ENCODE measurements at regions not wholly inside any gene's neighbourhood (a gene's known extent, or its start where the extent isn't known, plus 50 kb on each side); places are given as distances from the start of the nearest gene placed in this dataset.

- H3K23ac ChIP-seq (ENCODE audit: insufficient read length, low read depth, low read length) = no peak overlapping the region
- H2AFZ ChIP-seq (ENCODE audit: low read length) = no peak overlapping the region
- no peaks in the 10 kb centered on the region; a peak in 1 of 4 replicates for H3K4me1 Mint-ChIP-seq
- no peak overlapping the region for H2BK5ac ChIP-seq (ENCODE audit: insufficient read length, low read length)
- no peaks in the 10 kb centered on the region; a peak in 1 of 7 replicates for H3K36me3 Mint-ChIP-seq (ENCODE audit: insufficient read depth in 1 of 3, low read depth in 3 of 3)
- no peaks in the 10 kb centered on the region for H3K23me2 ChIP-seq (ENCODE audit: insufficient read length, low read depth, low read length, poor library complexity, severe bottlenecking)
- no peak for TF ChIP-seq CTCF (conservative IDR thresholded peaks at IDR 0.05)
- H3K27ac ChIP-seq (ENCODE audit: insufficient read length, low read depth, low read length) = no peak overlapping the region
- no peak overlapping the region for H2BK120ac ChIP-seq (ENCODE audit: low read depth, low read length, poor library complexity, severe bottlenecking)
- no peak overlapping the region for H2BK20ac ChIP-seq (ENCODE audit: low read depth, low read length, poor library complexity, severe bottlenecking)
- H3K9me3 ChIP-seq (ENCODE audit: control insufficient read depth, low read depth, low read length) = no peaks in the 10 kb centered on the region
- DNase-seq = no peak
- H3T11ph ChIP-seq (ENCODE audit: low read length) = no peak overlapping the region
- H3K4me3 Mint-ChIP-seq = no peak overlapping the region
- no peaks in the 10 kb centered on the region for H4K20me1 ChIP-seq (ENCODE audit: control insufficient read depth, insufficient read depth, insufficient read length)
- H2BK15ac ChIP-seq (ENCODE audit: low read depth, low read length) = no peak overlapping the region
- H3K27ac Mint-ChIP-seq = no peak overlapping the region
- H4K5ac ChIP-seq (ENCODE audit: insufficient read length, low read depth, low read length) = no peak overlapping the region
- no peak overlapping the region for H2AK5ac ChIP-seq (ENCODE audit: insufficient read length, low read length)
- WGBS (ENCODE audit: extremely low coverage, insufficient read length, low lambda C conversion rate) = no CpG with 5 or more reads among the region's 2 CpGs
- H3K9me3 Mint-ChIP-seq = no peaks in the 10 kb centered on the region; a peak in 1 of 5 replicates
- no peak overlapping the region for H3K4ac ChIP-seq (ENCODE audit: low read depth, low read length)
- H3K18ac ChIP-seq (ENCODE audit: insufficient read length, low read depth, low read length) = no peak overlapping the region
- H4K91ac ChIP-seq (ENCODE audit: insufficient read length, low read depth, low read length) = no peak overlapping the region
- H3K27me3 ChIP-seq (ENCODE audit: insufficient read depth, low read length) = no peaks in the 10 kb centered on the region
- no peak overlapping the region for H3K14ac ChIP-seq (ENCODE audit: insufficient read depth, low read length)
- H2BK12ac ChIP-seq (ENCODE audit: insufficient read length, low read depth, low read length) = no peak overlapping the region
- no peaks in the 10 kb centered on the region for H3K79me2 ChIP-seq (ENCODE audit: insufficient read depth, low read length)
- no peak overlapping the region for H4K8ac ChIP-seq (replicated peaks; ENCODE audit: insufficient read length, low read depth, low read length)
- H3K79me1 ChIP-seq (ENCODE audit: insufficient read depth, low read depth, low read length, poor library complexity, severe bottlenecking) = no peaks in the 10 kb centered on the region
- H3K4me1 ChIP-seq (ENCODE audit: insufficient read depth, low read length) = no peaks in the 10 kb centered on the region
- no peak overlapping the region for H3K4me2 ChIP-seq (ENCODE audit: insufficient read depth, insufficient read length, low read length)
- H3K9ac ChIP-seq (ENCODE audit: extremely low read depth, insufficient read length, low read length) = no peak overlapping the region
- H3K27me3 Mint-ChIP-seq (ENCODE audit: low read depth) = peaks cover 5% of the 10 kb centered on the region
- H3K56ac ChIP-seq (ENCODE audit: insufficient read length, low read depth, low read length) = no peak overlapping the region
Measured at GRCh38 chr20:22942742-22943141, 92.4 kb upstream of the SSTR4 start.
